GM23338 (cell line): ENCODE measurements at regions not wholly inside any gene's neighbourhood (a gene's known extent, or its start where the extent isn't known, plus 50 kb on each side); places are given as distances from the start of the nearest gene placed in this dataset.

Experiments
- CREB1 ChIP-seq: fragments of 250-450 bp; sonication (Bioruptor Pico); IDR thresholded peaks from 2 replicates; pipeline ENCODE4 v1.5.0; 2020; ENCODE audit warnings: low read depth, mild to moderate bottlenecking, moderate library complexity
- CTCF ChIP-seq, 2 experiments: fragments of 200-600 bp in 1 of 2; sonication (generic) in 1 of 2; conservative IDR thresholded peaks; 2 replicates each; pipeline versions ENCODE4 v1.5.1 to v1.6.1; 2016 to 2017; ENCODE audit warnings: antibody characterized with exemption in 2 of 2, low read depth in 2 of 2, mild to moderate bottlenecking in 2 of 2, moderate library complexity in 1 of 2
- EZH2 ChIP-seq: fragments of 200-600 bp; sonication (generic); IDR thresholded peaks from one replicate; pipeline ENCODE4 v1.8.0; 2017; ENCODE audit warnings: antibody characterized with exemption, mild to moderate bottlenecking, low read depth; ENCODE audit not compliant: unreplicated experiment
- JUNB ChIP-seq: IDR thresholded peaks from one replicate; pipeline ENCODE4 v1.6.1; 2016; ENCODE audit warnings: antibody characterized with exemption; ENCODE audit not compliant: unreplicated experiment
- POLR2AphosphoS5 ChIP-seq: IDR thresholded peaks from 2 replicates; pipeline ENCODE4 v1.6.1; 2016; ENCODE audit warnings: antibody characterized with exemption, low read depth
- ZNF331 ChIP-seq: fragments of 250-450 bp; sonication (Bioruptor Pico); IDR thresholded peaks from 2 replicates; pipeline ENCODE4 v1.5.0; 2020; ENCODE audit warnings: low read depth, mild to moderate bottlenecking, moderate library complexity

- TF ChIP-seq JUNB = no peak
- no peak for TF ChIP-seq CTCF (conservative IDR thresholded peaks at IDR 0.05; ENCODE audit: low read depth in 2 of 2)
- no peak for TF ChIP-seq EZH2
- no peak for TF ChIP-seq POLR2AphosphoS5
- no peak for TF ChIP-seq CREB1 (CRISPR knock-in tag)
- TF ChIP-seq ZNF331 (CRISPR knock-in tag) = no peak
Measured at GRCh38 chr1:219289171-219289570, 115.5 kb downstream of the LYPLAL1 start.
